Prostate gland (tissue), 2 donors: ENCODE measurements at regions not wholly inside any gene's neighbourhood (a gene's known extent, or its start where the extent isn't known, plus 50 kb on each side); places are given as distances from the start of the nearest gene placed in this dataset.

ENCODE experiments used
- DNase-seq: peaks from one replicate; pipeline ENCODE4 v3.0.0-alpha.2; 2019; ENCODE audit warnings: low spot score
- H3K27ac ChIP-seq, 2 donors: fragments of 200-600 bp; sonication (generic); 2 replicates each; pipeline ENCODE4 v1.5.1; 2017 to 2019
- H3K27me3 ChIP-seq: fragments of 200-600 bp; sonication (generic); replicated peaks from 2 replicates; pipeline ENCODE4 v1.5.1; 2019; ENCODE audit not compliant: insufficient read depth
- H3K36me3 ChIP-seq, 2 donors: fragments of 200-600 bp; sonication (generic); 1 replicate in 1 of 2; 2 replicates in 1 of 2; pipeline versions ENCODE4 v1.5.1 to v1.8.1; 2017 to 2019
- H3K4me1 ChIP-seq: fragments of 200-600 bp; sonication (generic); replicated peaks from 2 replicates; pipeline ENCODE4 v1.5.1; 2019
- H3K4me3 ChIP-seq, 2 donors: fragments of 200-600 bp; sonication (generic); 2 replicates each; pipeline ENCODE4 v1.5.1; 2017 to 2019
- H3K9me3 ChIP-seq: fragments of 200-600 bp; sonication (generic); 2 replicates; pipeline ENCODE4 v1.5.1; 2017
- POLR2A ChIP-seq: fragments of 450-650 bp; IDR thresholded peaks from one replicate; pipeline ENCODE4 v1.6.1; 2016; ENCODE audit warnings: antibody characterized with exemption, mild to moderate bottlenecking
- POLR2AphosphoS5 ChIP-seq: sonication (generic); formaldehyde crosslinking; IDR thresholded peaks from one replicate; pipeline ENCODE4 v1.6.1; 2017; ENCODE audit warnings: antibody characterized with exemption
- WGBS: methylation state at CpG from one replicate; pipeline ENCODE4 v1.1.5; 2018; 5-methylcytosine and 5-hydroxymethylcytosine counted together
- intact Hi-C: fragments of 100-400 bp; cut with DNase I; formaldehyde crosslinking; loops from one replicate; pipeline ENCODE4 v1.14.2; 2022
- TF ChIP-seq, protein P1 (sequence below), 4 experiments: fragments of 200-600 bp in 2 of 4; fragments of 450-650 bp in 2 of 4; sonication (generic) in 2 of 4; IDR thresholded peaks; 1 replicate in 3 of 4; 2 replicates in 1 of 4; pipeline ENCODE4 v1.5.1; 2016 to 2019; ENCODE audit warnings: antibody characterized with exemption in 4 of 4, mild to moderate bottlenecking in 2 of 4, moderate library complexity in 2 of 4

DNA sequence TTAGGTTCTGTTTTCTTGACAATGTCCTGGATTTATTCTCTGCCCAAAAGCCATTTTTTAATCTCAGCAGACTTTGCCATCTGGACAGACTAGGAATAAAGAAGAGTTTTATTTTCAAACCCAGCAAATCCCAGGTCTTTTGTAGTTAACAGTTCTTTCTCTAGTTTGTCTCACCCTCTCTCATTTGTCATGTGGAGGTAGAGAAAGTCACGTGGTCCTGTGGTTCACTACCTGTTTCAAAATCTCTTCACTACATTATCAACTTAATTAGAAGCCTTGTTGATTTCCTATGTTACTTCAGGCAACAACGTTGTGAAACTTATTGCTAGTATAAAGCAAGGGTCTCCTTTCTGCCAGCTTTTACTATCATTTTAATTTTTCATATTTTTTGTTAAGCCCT, 1222.6 kb downstream of the EFNB2 start:
- intact Hi-C loops = no loop called here
- 74% methylated on average over 2 of the region's 2 CpGs for WGBS

DNA sequence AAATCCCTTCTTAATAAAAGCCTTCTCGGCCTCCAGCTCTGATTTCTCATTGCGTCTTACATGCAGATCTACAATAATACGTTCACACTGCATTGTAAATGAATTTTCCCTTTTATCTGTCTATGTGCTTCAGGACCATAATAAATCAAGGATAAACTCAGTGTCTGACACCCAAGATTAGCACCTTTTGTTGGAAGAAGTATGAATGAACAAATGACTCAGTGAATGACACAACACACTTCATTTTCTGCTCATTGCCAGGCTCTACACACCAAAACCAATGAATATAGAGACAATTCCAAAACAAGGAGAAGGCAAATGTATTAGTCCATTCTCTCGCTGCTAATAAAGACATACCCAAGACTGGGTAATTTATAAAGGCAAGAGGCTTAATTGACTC, 1224.4 kb downstream of the EFNB2 start:
- intact Hi-C loops = no loop called here
- Histone ChIP-seq H3K27me3 (no peaks in the 10 kb centered on the region), H3K4me1 (no peaks in the 10 kb centered on the region), H3K9me3 (no peaks in the 10 kb centered on the region), H3K36me3 (no peaks in the 10 kb centered on the region), H3K4me3 (no peak overlapping the region), H3K27ac (no peak overlapping the region)
- WGBS = 91% methylated on average over 4 of the region's 4 CpGs
- no peak for DNase-seq
- no peak for TF ChIP-seq POLR2A
- no peak for TF ChIP-seq POLR2AphosphoS5

More for the DNA sequence above, 1222.6 kb downstream of the EFNB2 start:
- TF ChIP-seq POLR2AphosphoS5 = no peak
- no peak for TF ChIP-seq POLR2A
- TF ChIP-seq, protein P1, sequence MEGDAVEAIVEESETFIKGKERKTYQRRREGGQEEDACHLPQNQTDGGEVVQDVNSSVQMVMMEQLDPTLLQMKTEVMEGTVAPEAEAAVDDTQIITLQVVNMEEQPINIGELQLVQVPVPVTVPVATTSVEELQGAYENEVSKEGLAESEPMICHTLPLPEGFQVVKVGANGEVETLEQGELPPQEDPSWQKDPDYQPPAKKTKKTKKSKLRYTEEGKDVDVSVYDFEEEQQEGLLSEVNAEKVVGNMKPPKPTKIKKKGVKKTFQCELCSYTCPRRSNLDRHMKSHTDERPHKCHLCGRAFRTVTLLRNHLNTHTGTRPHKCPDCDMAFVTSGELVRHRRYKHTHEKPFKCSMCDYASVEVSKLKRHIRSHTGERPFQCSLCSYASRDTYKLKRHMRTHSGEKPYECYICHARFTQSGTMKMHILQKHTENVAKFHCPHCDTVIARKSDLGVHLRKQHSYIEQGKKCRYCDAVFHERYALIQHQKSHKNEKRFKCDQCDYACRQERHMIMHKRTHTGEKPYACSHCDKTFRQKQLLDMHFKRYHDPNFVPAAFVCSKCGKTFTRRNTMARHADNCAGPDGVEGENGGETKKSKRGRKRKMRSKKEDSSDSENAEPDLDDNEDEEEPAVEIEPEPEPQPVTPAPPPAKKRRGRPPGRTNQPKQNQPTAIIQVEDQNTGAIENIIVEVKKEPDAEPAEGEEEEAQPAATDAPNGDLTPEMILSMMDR (IDR thresholded peaks at IDR 0.05) = no peak
- H3K4me3 ChIP-seq = no peak overlapping the region
- H3K36me3 ChIP-seq = no peaks in the 10 kb centered on the region
- H3K4me1 ChIP-seq = no peaks in the 10 kb centered on the region
- H3K9me3 ChIP-seq = no peaks in the 10 kb centered on the region
- no peak for DNase-seq
- no peaks in the 10 kb centered on the region for H3K27me3 ChIP-seq
- H3K27ac ChIP-seq = no peak overlapping the region

DNA sequence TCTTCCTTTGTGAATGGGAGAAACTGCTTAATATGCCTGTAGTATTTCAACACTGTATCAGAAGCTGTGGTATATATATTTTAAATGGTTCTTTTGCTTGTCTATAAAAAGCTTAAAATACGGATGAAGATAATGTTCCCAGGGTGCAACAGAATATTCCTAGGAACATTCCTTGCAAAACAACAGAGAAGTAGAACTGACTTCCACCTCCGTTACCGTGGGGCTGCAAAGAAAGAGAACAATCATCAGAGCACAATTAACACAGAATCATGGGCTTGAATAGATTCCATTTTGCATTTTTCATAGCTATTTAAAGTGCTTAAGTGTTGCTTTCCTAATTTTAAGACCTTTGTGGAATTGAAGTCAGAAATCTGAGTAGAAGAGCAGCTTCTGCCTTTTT, 1227.7 kb downstream of the EFNB2 start:
- Histone ChIP-seq H3K27ac (no peak overlapping the region), H3K27me3 (no peaks in the 10 kb centered on the region), H3K4me3 (no peak overlapping the region), H3K36me3 (no peaks in the 10 kb centered on the region), H3K9me3 (no peaks in the 10 kb centered on the region), H3K4me1 (no peaks in the 10 kb centered on the region)
- no peak for TF ChIP-seq POLR2AphosphoS5
- WGBS = 82% methylated on average over 3 of the region's 3 CpGs
- no peak for DNase-seq
- intact Hi-C loops = no loop called here

DNA sequence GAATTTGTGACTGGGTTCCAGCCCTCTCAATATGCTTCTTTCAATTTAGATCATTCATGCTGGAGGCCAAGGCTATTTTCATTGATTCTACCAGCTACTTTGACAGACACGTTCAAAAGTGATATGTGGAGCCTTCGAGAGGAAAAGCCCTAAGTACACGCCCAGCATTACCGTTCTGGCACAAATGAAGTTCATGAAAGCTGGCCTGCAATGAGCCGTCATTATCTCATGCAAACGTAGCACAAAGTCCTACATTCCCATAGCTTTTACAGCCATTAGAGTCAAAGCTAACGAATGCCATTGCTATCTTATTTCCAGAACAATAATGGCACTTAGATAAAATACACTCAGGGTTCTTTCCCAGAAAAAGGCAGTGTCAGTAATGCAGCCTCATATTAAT, 1237.6 kb downstream of the EFNB2 start:
- Histone ChIP-seq H3K4me1 (no peaks in the 10 kb centered on the region), H3K9me3 (no peaks in the 10 kb centered on the region), H3K4me3 (no peak overlapping the region), H3K36me3 (no peaks in the 10 kb centered on the region), H3K27me3 (no peaks in the 10 kb centered on the region), H3K27ac (no peak overlapping the region)
- WGBS = 82% methylated on average over 7 of the region's 7 CpGs
- TF ChIP-seq POLR2AphosphoS5 (no peak), POLR2A (no peak)
- TF ChIP-seq, protein P1 (IDR thresholded peaks at IDR 0.05) = no peak
- no peak for DNase-seq
- intact Hi-C loops = no loop called here

DNA sequence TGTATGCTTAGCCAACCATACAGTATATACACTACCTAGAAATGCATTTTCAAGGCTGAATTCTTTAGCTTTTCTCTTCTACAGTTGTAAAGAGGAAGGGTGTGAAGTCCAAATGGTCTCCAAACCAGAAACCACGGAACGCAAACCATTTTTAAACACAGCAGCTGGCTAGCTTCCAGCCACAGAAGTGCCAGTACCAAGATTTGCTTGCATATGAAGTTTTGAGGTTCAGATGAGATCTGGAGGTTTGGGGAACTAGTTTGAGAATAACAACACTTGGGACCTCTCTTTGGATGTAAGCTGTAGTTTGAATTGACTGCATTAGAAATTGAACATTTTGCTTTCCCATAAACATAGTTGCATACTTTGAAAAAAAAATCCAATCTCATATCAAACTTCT, 1243.5 kb downstream of the EFNB2 start:
- Histone ChIP-seq H3K36me3 (no peaks in the 10 kb centered on the region), H3K27me3 (no peaks in the 10 kb centered on the region), H3K9me3 (no peaks in the 10 kb centered on the region), H3K4me3 (no peak overlapping the region), H3K27ac (no peak overlapping the region), H3K4me1 (no peaks in the 10 kb centered on the region)
- intact Hi-C loops = no loop called here
- 79% methylated on average over 2 of the region's 2 CpGs for WGBS
- no peak for TF ChIP-seq POLR2A
- TF ChIP-seq, protein P1 (IDR thresholded peaks at IDR 0.05) = no peak
- no peak for TF ChIP-seq POLR2AphosphoS5
- DNase-seq = no peak

DNA sequence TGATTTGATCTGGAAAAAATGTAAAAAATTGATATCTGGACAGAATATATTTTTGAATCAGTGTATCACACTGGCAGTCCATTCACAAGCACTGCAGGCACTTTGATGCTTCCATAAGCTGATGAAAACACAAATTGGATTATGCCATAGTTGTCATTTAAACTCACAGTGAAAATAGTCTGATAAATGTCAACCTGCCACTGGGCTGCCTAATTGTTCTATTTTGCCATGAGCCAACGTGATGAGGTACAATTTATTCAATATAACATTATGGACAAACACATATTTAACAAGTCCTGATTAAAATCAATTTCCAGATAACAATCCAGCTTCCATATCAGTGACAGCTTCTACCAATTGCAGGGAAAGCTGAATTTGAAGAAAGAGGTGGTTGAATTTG, 1244.9 kb downstream of the EFNB2 start:
- H3K9me3 ChIP-seq = no peaks in the 10 kb centered on the region
- no peak for DNase-seq
- no peaks in the 10 kb centered on the region for H3K27me3 ChIP-seq
- WGBS = 44% methylated on average over 1 of the region's 1 CpG
- TF ChIP-seq, protein P1 (IDR thresholded peaks at IDR 0.05) = no peak
- TF ChIP-seq POLR2A (no peak), POLR2AphosphoS5 (no peak)
- H3K27ac ChIP-seq = no peak overlapping the region
- H3K4me1 ChIP-seq = no peaks in the 10 kb centered on the region
- intact Hi-C loops = no loop called here
- no peaks in the 10 kb centered on the region for H3K36me3 ChIP-seq
- H3K4me3 ChIP-seq = no peak overlapping the region
